HG03045 (cell line): ENCODE measurements at regions not wholly inside any gene's neighbourhood (a gene's known extent, or its start where the extent isn't known, plus 50 kb on each side); places are given as distances from the start of the nearest gene placed in this dataset.
"Not testable (repeated sequence)": the region's sequence is repeated elsewhere in the genome, so short reads cannot be mapped to it uniquely, and the experiment has no call there.

Experiments
- ATAC-seq: cut with Tn5 transposase; IDR thresholded peaks from one replicate; pipeline ENCODE4 v1.9.1; 2021; ENCODE audit warnings: mild to moderate bottlenecking, moderate library complexity; ENCODE audit not compliant: unreplicated experiment

DNA sequence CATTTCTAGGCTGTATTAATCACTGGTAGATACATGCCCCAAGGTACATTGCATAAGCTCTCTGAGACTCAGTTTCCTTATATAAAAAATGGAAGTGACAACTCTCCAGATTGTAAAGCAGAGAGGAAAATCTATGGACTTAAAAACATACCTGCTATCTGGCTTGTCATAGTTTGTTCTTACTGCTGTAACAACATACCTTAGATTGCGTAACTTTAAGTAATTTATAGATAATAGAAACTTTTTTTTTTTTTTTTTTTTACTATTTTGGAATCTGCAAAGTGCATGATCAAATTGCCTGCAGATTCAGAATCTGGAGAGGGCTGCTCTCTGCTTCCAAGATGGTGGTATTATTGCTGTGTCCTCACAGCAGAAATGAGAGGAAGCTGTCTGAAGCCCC, 827.7 kb upstream of the BRINP3 start:
- ATAC-seq: no peak

DNA sequence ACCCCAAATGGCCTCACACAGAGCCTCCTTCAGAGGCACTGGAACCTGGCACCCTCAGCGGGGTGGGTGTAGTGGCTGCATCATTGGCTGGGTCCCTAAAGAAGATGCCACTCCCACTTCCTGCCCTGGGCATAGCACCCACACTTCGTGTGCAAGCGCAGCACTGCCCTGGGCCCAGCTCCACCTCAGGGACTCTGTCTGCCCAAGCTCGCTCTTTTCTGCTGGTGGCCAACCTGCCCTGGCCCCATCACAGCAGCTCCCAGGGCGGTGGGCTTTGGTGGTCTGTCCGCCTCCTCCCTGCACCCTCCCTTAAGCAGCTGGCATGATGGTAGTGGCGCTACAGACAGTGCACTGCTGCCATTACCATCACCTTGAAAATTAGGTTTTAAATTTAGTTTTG, 829.3 kb upstream of the BRINP3 start:
- ATAC-seq: no peak

DNA sequence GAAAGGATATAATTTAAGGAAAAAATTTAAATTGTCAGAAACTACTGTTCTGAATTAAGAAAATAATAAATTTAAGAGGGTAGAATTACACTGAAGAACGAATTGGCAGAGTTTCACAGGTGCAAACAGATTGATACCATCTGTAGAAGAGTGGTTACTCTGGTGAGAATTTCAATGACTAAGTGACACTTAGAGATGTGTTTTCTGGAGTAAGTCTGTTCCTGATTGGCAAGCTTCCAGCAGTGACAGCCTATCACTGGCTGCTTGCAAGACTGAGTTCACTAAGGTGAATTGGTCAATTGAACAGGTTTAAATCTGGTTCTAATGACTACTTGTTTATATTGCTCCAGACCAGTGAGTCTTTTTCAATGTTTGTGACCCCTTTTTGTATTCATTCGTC, 838.2 kb upstream of the RGS18 start:
- ATAC-seq: no peak

DNA sequence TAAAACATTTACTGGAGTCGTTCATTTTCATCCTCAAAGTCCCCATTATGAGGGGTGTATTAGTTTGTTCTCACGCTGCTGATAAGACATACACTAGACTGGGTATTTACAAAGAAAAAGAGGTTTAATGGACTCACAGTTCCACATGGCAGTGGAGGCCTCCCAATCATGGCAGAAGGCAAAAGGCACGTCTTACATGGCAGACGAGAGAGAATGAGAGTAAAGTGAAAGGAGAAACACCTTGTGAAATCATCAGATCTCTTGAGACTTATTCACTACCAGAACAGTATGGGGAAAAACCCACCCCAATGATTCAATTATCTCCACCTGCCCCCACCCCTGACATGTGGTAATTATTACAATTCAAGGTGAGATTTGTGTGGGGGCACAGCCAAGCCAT, 830.4 kb upstream of the RGS18 start:
- no peak for ATAC-seq

DNA sequence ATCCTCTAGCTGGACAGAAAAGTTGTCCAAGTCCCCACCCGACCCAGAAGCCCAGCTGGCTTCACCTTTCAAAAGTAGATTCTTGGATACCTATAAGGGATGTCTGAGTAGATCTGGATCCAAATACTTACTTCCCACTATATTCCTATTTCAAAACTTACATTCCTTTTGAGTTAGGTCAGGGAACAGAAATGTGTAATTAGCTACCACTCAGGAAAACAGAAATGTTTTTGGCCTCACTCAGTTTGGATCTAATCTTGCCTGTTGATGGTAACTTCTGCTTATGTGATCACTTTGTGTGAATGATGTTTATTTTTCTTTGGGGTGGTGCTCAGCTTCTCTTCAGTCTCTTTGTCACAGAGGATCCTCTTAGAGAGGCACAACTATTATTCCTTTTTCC, 814.4 kb upstream of the RGS18 start:
- ATAC-seq: no peak

DNA sequence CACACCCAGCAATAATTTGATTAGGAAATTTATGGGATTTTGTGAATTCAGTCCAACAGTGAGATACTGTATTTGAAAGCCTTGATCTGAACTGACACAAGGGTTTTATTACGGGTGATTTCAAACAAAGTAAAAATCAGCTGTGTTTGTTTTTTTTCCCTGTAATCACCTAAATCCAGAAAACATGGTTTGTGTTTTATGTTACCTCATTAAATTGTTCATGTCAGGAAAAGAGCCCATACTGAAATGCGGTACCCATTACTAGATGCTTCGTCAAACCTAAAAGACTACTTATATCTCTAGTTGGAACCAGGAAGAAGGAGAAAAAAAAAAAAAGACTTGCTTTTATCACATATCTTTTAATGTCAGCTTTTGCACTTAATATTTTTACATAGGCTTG, 811.9 kb upstream of the RGS18 start:
- ATAC-seq: no peak

DNA sequence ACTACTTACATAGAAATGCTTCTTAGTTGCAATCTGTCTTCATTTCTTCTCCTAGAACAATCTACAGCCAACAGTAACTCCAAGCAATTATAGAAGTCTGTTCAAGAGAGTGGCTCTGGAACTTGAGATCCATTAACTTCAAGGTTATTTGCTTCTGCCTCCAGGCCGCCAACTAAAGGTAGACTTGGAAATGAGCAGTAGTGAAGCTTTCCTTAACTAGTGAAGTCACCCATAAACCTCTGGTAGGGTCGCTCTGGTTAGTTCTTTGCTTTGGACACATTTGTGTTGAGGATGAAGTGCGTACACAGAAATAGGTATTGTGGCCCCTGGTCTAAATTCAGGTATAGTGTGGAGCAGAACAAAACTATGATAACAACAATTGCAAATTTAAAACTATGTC, 809.9 kb upstream of the RGS18 start:
- no peak for ATAC-seq

DNA sequence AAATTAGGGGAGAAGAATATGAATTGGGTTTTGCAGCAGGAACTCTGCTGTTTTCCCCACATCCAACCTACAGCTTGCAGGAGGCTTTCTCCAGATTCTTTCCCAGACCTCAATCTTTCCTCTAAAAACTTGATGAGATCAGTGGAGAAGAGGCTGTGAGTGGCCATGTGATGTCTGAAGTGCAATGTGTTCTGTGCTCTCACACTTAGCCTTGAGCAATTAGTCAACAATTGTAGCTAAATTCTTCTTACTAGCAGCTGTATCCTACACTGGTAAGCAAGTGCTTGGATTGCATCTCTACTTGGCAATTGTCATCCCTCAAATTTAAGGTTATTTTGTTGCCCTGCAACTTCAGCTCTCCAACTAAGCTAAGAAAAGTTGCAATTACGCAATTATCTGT, 807.3 kb upstream of the RGS18 start:
- no peak for ATAC-seq

DNA sequence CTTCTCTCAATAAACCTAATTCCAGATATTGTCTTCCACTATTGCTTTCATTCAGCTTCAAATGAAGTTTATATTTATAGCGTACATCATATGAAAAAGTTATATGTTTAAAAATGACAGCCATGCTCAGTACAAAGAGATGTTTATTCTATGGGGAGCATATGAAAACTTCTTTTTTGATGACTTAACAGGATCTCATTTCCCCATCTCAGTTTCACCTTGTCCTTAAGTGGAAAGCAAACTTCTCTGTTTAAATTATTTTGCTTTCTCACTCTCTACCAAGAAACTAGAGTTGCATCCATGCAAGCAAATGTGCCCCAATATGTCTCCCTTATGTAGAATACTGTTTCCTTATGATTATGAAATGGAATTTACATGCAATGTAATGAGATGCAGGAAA, 799.5 kb upstream of the RGS18 start:
- ATAC-seq: no peak

DNA sequence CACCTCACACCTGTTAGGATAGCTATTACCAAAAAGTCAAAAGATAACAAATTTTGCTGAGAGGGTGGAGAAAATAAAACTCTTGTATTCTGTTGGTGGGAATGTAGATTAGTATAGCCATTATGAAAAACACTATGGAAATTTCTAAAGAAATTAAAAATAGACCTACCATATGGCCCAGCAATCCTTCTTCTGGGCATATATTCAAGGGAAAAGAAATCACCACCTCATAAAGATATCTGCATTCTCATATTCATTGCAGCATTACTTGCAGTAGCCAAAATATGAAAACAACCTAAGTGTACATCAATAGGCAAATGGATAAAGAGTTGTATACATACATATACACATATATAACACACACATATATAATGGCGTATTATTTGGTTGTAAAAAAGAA, 791.6 kb upstream of the RGS18 start:
- no peak for ATAC-seq

DNA sequence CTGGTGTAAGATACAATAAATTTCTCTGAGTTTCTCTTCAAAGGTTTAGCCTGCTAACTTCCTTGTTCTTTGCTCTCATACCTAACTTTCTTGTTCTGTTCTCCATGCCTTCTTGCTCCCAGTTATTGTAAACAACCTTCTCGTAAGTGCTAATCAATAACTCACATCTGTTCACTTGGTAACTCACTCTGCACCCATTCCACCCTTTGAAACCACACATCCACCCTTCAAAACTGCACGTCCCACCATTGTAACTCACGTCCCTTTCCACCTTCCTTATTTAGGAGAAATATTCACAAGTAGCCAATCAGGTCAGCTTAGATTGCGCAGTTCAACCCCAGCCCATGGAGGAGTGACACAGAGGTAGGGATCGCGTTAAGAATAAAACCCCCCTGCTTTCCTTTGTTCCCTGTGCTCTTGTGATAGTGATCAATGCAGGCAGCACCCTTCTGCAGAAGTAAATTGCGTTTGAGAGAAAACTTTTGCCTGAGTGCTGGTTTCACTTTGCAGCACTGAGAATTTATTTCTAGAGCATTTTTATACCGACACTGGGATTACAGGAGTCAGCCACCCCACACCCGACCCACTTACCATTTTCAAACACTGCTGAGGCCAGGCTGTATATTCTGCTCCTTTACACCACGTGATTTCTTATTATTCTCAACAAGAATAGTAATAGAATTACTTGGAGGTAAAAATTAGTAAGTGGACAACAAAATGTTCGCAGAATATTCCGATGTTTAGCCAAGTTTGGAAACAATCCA, 789.2 kb upstream of the RGS18 start:
- no peak for ATAC-seq

DNA sequence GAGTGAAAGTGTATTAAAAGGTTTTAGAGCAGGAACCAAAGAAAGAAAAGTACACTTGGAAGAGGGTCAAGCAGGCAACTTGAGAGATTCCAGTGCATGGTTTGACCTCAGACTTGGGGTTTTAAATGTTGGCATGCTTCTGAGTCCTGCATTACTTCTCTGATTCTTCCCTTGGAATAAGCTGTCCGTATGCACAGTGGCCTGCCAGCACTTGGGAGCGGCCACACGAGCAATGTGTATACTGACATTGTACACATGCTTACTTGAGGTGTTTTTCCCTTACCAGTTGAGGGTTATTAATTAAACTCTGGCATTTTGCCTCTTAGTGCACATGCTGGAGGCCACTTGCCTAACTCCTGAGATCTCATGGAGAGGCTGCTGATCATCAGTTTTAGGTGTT, 786.6 kb upstream of the RGS18 start:
- no peak for ATAC-seq

DNA sequence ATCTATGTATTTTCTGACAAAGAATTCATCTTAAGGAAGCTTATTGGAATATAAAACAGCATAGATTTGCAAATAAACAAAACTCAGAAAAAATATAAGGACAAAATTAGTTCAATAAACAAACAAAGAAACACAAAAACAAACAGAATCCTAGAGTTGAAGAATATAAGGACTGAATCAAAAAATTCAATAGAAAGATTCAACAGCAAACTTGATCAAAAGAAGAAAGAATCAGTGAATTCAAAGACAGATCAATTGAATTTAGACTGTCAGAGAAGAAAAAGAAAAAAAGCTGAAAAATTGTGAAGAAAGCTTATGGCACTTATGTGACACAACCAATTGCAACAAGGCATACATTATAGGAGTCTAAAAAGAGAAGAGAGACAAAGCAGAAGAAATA, 770.0 kb upstream of the RGS18 start:
- ATAC-seq: no peak

DNA sequence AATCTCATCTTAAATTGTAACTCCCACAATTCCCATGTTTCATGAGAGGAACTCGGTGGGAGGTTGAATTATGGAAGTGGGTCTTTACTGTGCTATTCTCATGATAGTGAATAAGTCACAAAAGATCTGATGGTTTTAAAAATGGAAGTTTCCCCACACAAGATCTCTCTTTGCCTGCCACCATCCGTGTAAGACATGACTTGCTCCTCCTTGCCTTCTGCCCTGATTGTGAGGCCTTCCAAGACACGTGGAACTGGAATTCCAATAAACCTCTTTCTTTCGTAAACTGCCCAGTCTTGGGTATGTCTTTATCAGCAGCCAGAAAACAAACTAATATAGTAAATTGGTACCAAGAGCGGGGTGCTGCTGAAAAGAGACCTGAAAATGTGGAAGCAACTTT, 761.6 kb upstream of the RGS18 start:
- ATAC-seq: no peak

DNA sequence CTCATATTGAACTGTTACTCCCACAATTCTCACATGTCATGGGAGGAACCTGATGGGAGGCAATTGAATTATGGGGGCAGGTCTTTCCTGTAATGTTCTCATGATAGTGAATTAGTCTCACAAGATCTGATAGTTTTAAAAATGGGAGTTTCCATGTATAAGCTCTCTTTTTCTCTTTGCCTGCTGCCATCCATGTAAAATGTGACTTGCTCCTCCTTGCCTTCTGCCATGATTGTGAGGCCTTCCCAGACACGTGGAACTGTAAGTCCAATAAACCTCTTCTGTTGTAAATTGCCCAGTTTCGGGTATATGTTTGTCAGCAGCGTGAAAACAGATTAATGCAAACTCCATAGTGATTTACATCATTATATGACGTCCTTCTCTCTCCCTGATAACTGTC, 759.7 kb upstream of the RGS18 start:
- ATAC-seq: no peak

DNA sequence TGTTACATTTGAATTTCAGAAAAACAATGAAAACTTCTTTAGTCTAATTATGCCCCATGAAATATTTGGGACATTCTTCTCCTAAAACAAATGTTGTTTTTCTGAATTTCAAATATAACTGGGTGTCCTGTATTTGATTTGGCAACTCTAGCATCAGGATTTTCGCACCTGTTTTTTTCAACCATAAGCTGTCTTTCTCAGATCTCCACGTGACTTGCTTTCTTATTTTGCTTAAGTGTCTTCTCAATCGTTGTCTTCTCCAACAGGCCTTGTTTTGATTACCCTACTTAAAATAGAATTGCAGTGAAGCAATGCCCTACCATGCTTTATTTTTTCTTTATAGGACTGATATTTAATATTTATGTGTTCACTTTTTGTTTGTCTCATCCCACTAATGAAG, 752.8 kb upstream of the RGS18 start:
- no peak for ATAC-seq

DNA sequence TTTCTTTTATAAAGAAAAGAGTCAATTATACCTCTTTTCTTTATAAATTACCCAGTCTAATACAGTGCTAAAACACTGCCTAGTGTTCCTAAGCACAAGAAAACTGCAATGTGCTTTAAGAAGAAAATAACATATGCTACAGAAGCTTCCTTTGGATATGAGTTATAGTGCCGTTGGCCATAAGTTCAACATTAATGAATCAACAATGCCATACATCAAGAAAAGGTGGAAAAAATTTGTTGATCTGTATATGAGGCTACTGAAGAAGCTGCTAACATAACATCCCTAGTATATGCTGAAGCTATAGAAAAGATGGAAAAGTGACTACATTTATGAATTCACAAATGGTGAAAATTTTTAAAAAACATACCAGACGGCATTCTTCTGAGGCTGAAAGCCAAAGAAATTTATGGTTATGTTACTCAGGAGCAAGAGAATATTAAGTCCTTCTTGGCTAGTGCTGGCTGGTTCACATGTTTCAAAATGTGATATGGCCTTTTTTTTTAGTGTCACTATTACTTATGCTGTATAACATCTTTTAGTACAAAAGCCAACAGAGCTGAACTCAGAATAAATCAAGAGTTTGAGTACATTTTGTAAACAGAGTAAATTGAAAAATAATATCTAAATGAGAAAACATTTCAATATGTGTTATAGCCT, 743.2 kb upstream of the RGS18 start:
- ATAC-seq: no peak

DNA sequence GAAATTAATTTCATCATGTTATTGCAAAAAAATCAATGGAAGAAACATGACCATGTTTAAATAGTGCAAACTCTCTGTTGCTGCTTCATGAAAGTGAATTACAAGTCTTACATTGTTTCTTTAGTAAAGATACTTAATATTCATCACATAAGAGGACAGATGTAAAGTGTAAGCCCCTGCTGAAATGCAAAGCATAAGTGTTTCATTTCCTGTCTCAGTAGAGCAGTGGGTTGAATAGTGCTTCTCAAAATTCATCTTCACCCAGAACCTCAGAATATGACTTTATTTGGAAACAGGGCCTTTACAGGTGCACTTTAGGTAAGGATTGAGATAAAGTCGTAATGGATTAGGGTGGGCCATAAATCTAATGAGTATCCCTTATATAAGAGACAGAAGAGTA, 738.4 kb upstream of the RGS18 start:
- no peak for ATAC-seq

DNA sequence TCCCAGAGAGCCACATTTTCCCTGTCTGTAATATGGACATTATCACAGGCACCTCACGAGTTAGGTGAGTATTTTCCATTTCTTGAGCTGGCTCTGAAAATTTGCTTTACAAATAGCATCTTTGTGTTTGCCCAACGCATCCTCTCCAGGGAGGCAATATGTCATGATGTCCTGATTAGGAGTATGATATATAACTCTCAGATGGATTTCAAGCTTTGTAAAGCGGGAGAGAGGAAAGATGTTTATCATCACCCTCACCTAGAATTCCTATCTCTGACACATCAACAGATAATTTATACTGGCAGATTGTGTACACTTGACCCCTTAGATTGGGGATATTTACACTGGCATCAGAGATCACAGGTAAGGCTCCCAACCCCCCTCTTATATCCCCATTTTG, 730.7 kb upstream of the RGS18 start:
- no peak for ATAC-seq

DNA sequence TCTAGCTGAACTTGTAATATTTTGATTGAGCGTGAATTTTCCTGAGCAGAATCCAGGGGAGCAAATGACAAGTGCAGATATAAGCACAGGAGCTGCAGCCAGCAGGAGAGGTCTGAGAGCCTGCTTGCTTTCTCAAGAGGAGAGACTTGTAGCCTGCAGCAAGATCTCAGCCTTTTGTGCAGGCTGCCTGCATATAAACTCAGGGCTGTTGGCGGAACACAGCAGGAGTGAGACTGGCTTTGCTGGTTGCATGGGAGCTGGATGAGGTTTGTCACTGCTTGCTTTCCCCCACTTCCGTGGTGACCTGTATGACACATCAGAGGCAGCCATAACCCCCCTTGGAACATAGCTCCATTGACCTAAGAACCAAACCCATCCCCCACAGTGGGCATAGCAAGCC, 725.4 kb upstream of the RGS18 start:
- ATAC-seq: no peak

DNA sequence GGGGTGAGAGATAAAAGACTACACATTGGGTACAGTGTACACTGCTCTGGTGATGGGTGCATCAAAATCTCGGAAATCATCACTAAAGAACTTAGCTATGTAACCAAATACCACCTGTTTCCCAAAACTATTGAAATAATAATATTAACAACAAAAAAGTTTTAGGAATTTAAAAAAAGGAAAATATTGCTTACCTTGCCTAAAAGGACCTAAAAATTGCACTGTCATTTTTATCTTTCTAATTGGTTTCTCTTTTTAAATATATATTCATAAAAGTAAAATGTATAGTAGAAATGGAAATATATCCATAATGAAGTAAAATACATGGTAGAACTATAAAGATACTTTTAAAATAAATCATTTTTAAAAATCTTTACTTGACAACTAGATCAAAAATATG, 719.3 kb upstream of the RGS18 start:
- no peak for ATAC-seq

DNA sequence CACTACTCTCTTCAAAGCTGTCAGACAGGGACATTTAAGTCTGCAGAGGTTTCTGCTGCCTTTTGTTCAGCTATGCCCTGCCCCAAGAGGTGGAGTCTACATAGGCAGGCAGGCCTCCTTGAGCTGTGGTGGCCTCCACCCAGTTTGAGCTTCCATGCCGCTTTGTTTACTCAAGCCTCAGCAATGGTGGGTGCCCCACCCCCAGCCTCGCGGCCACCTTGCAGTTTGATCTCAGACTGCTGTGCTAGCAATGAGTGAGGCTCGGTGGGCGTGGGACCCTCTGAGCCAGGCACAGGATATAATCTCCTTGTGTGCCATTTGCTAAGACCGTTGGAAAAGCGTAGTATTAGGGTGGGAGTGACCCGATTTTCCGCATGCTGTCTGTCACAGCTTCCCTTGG, 710.0 kb upstream of the RGS18 start:
- not testable (repeated sequence) for ATAC-seq

DNA sequence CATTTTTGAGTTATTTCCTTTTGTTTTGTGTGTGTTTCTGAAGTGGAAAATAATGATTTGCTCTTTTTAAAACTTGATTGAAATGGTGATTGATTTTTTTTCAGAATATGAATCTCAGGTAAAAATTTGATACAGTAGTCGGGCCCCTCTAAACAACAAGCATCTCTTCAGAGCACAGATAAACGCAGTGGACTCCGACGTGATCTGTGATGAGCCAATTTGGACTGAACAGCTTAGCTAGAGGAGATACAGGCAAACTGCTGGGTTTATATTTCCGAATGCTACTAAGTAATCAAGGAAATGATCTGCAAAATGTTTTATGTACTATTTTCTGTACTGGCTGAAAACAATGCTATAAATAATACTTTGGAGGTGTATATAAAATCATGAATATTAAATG, 705.7 kb upstream of the RGS18 start:
- ATAC-seq: no peak
